ENCODE measurements at regions not wholly inside any gene's neighbourhood (a gene's known extent, or its start where the extent isn't known, plus 50 kb on each side); places are given as distances from the start of the nearest gene placed in this dataset.
"Not testable (repeated sequence)": the region's sequence is repeated elsewhere in the genome, so short reads cannot be mapped to it uniquely, and the experiment has no call there.

DNA sequence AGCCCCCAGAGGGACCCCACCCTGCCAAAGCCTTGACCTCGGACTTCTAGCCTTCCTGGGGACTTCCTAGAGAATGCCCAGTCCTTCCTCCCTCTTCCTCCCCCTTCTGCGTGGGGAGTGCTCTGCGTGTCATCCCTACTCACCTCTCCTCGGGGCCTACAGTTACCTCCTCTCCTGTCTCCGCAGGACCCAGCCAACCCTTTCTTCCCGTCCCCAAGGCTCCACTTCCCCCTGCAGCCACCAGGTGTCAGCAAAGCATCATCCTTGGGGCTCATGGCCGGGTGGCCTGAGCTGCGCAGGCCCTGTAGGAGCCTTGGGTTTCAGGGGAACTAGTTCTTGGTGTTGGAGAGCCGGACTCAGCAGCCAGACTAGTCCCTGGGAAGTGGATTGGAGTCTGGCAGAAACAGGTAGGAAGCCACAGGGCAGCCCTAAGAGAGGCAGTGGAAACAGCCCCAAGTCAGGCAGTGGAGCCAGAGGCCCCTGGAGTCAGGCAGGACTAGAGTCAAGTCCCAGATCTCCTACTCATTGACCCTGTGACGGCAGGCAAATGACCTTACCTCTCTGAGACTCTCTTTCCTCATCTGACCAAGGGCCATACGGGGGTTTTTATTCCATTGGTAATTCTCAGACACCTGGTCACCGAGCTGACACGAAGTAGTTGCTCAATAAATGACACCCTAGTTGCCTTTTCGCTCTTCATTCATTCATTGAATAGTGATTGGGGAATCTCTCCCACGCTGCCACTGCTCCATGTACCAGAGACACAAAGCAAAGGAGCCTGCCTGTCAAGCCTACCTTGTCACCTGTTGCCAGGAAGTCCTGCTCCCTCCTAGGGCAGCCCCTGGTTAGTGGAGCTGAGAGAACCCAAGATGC, 101.8 kb upstream of the GRK3 start:
- peak; percentile 75 for DNase-seq

DNA sequence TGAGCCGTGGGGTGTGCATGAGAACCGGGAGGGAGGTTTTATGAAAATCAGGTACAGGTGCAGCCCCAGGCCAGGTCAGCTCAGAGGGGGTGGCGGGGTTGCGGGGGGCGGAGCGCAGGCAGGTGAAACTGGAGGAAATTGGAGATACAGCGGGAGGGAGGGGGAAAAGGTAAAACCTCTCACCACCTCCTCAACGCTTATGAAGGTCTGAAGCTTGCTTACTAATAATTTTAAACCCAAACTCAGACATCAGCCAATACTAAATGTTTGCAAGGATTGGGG, 101.2 kb upstream of the GRK3 start:
- not testable (repeated sequence) for DNase-seq

DNA sequence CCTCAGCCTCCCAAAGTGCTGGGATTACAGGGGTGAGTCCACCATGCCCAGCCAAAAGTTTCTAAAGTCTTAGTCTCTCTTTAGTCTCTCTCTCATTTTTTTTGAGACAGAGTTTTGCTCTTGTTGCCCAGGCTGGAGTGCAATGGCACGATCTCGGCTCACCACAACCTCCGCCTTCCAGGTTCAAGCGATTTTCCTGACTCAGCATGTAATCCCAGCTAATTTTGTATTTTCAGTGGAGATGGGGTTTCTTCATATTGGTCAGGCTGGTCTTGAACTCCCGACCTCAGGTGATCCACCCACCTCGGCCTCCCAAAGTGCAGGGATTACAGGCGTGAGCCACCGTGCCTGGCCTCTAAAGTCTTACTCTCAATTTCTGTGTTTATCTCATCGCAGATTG, 100.1 kb upstream of the GRK3 start:
- DNase-seq: not testable (repeated sequence)

DNA sequence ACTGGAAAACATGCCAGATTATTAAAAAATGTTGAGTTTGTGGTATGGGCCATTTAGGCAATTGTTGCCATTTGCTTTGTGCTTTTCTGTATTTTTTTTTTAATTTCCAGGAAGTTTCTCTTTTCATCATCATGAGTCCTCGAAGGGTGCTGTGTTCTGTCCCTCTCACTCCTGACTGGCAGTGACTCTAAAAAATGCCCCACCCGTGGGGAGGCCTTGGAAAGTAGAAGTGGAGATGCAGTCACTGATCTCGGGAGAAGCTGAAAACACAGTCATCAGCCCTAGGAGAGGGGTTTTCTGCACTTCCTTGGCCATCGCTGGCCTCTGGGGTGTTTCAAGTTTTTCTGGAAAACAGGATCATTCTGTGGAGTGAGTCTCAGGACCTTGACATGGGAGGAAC, 98.5 kb upstream of the GRK3 start:
- DNase-seq: no peak

DNA sequence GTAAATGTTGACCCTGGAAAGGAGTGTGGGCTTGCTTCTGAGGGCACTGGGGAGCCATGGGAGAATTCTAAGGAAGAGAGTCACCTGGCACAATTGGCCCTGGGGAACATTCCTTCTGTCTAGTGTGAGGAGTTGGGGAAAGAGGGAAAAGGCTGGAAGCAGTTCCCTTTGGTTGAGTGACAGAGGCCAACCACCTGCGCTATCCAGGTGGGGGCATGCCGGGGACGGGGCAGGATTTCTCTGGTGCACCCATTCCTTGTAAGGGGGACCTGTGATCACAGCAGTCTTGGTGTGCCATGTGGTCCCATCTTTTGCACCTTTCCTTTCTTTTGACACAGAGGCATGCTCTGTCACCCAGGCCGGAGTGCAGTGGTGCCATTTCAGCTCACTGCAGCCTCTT, 92.1 kb upstream of the GRK3 start:
- no peak for DNase-seq

DNA sequence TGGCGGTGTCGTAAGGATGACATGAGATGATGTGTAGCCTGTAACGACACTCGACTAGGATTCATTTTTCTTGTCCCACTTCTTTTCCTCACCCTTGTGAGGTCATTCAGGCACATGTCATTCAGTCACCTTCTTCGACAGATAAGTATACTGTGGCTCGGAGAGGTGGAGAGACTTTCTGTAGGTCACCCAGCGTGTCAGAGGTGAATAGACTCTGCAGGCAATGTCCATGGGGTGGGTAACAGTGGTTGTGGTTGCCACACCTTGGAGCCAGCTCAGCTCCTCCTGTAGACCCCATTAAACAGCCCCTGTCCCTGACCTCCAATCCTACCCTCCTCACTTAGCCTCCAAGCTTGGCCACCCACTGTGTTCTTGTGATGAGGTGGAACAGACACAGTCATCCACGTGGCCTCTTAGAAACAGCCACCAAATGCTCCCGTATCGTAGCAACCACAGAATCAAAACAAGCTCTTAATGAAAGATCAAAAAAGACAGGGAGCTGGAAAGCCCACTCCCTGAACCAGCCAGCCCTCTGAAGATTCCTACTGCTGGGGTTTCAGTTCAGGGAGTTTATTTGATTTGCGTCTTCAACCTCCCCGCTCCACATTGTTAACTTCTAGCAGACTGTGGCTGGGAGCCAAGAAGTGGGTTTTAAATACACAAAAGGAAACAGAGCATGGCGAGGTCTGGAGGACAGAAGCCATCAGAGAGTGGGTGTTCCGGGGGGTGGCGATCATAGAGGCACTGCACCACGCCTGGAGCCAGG, 89.0 kb upstream of the GRK3 start:
- DNase-seq: no peak

DNA sequence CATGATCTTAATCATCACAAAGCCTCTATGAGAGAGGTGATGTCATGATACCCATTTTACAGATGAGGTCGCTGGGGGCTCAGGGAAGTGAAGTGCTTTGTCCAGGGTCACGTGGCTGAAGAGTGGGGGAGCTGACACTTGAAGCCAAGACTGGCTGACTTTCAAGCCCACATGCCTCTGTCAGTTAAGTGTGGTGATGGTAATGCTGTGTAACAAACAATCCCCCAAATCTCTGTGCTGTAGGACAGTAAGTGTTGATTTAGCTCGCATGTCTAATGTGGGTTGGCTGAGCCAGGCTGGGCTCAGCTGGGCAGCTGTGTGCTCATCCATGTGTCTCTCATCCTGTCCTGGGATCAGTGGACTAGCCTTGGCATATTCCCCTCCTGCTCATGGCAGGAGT, 87.1 kb upstream of the GRK3 start:
- DNase-seq: no peak

DNA sequence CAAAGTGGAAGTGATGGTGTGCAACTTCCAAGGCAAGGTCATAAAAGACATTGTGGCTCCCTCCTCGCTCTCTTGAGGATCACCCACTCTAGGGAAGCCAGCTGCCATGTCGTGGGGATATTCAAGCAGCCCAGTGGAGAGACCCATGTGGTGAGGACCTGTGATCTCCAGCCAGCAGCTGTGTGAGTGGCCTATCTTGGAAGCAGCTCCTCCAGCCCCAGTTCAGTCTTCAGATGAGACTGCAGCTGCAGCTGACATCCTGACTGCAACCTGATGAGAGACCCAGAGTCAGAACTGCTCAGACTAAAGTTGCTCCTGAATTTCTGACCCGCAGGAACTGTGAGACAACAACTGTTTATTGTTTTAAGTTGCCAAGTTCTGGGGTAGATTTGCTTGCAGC, 86.4 kb upstream of the GRK3 start:
- no peak for DNase-seq

DNA sequence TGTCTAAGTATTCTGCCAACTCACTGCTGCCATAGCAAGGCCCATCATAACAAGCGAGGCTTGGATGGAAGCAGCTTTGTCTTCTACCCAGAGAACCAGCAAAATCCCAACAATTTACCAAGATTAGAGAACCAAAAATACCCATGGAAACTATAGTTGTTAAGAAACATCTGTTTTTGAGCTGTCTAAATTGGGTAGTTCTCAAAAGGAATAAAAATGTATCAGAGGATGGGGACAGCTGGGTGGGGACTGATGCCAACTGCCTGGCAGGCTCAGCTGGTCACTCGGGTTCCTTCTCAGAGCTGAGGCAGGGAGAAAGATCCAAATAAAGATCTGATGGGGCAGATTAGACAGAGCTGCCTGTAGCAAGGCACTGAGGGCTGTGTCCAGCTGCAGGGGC, 85.9 kb upstream of the GRK3 start:
- DNase-seq: no peak

DNA sequence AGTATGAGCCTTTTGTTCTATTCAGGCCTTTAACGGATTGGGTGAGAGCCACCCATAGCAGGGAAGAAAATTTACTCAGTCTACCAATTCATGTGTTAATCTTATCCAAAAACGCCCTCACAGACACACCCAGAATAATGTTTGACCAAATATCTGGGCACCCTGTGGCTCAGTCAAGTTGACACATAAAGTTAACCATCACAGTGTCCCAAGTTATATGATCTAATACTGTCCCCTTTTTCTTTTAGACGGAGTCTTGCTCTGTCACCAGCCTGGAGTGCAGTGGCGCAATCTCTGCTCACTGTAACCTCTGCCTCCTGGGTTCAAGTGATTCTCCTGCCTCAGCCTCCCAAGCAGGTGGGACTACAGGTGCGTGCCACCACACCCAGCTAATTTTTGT, 83.6 kb upstream of the GRK3 start:
- not testable (repeated sequence) for DNase-seq

DNA sequence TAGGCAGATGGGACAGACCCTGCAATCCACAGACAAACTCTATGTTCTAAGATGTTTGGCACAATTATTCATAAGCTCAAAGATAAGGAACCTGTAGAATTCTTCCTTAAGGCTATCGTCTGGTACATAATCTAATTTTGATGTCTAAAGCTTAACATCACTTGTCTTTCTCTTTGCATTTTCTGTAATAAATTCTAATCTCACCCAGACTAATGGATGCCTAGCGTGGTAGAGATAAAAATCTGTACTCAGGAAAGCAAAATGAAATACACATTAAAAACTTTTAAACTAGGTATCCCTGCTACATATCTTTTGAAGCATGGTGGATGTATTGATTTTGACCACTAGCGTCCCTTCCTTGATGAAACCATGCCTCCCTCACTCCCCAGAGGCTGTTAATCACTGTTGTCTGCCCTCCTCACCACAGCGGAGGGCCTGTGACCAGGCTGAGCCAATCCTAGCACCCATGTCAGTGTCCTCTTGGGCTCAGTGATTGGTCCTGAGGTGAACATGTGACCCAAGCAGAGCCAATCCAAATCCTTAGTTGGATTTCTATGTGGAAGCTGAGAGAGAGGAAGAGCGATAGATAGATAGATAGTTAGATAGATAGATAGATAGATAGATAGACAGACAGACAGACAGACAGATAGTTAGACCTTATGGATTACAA, 82.2 kb upstream of the GRK3 start:
- DNase-seq: no peak

DNA sequence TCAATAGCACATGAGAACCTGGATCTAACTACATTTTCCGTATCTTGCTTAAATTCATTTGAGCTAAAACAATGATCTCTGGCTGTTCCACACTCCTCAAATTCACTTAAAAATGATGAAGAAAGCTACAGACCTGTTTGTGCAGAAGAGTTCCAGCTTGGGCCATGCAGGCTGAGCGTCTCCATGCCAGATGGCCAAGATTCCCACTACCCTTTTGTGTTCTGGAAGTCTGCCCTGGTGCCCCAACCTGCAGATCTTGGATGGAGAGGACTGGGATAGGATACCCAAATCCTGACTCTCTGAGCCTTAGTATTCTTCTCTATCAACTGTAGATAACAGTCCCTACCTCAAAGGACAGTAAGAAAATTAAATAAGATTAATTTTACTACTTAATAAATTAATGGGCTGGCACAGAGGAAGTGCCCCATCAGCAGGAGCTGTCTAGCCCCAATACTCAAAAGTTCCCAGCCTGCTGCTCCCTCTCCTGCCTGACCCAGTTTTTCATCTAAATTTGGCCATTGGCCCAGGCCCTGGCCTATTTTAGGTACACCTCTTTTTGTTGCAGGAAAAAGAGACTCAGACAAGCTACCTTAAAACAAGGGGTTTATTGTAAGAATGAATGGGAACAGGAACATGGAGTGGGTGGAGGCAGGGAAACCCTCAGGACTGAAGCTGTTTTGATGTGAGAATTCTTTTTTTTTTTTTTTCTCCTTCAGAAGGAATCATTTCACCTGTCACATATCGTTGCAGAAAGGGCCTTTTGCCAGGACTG, 81.4 kb upstream of the GRK3 start:
- DNase-seq: no peak

DNA sequence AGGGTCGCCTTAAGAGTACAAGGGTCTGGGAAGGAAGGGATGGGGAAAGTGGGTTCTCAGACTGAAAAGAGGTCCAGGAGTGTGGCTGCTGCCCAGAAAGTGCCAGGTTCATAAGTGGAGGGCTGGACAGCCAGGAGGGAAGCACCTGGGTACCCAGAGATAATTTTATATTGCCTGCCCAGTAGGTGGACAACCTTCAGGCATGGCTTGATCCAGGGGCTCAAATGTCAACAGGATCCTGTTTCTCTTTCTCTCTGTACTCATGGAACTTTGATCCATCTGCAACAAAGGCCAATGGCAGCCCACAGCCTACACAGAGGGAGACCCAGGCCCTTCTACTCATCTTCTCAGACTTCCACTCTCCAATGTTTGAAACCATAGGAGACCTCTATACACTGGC, 80.5 kb upstream of the GRK3 start:
- DNase-seq: no peak

DNA sequence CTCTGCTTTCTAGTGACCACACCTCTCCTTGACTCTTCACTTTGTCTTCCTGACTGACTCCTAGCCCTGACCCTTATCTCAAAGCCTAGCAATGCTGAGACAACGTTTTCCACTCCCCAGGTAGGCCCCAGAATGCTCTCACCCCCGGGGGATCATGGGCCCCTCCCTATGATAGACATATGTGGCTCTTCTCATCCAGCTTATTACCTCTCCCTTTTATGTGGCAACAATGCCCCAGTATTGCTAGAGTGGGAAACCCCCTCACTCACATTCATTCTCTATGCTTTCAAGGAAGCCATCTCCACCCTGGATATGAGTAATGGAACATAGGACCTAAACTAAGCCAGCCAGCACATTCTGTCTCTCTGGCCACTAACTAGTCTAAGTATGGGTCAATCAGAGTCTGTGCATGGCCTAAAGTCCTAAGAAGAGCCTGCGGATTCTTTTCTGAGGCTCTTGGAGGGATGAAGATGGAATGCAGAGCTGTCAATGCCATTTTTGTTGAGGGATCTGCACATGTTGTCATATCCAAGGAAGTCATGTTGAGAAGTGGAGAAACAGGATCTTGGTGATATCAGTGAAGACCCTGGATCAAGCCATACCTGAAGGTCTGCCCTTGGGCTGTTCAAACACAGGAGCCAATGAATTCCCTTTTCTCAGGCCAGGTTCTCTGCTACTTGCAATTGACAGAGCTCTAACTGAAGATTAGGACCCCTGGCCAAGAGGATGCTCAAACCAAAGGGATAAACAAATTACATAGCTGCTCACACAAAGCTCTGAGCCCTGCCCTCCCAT, 79.8 kb upstream of the GRK3 start:
- DNase-seq: no peak

DNA sequence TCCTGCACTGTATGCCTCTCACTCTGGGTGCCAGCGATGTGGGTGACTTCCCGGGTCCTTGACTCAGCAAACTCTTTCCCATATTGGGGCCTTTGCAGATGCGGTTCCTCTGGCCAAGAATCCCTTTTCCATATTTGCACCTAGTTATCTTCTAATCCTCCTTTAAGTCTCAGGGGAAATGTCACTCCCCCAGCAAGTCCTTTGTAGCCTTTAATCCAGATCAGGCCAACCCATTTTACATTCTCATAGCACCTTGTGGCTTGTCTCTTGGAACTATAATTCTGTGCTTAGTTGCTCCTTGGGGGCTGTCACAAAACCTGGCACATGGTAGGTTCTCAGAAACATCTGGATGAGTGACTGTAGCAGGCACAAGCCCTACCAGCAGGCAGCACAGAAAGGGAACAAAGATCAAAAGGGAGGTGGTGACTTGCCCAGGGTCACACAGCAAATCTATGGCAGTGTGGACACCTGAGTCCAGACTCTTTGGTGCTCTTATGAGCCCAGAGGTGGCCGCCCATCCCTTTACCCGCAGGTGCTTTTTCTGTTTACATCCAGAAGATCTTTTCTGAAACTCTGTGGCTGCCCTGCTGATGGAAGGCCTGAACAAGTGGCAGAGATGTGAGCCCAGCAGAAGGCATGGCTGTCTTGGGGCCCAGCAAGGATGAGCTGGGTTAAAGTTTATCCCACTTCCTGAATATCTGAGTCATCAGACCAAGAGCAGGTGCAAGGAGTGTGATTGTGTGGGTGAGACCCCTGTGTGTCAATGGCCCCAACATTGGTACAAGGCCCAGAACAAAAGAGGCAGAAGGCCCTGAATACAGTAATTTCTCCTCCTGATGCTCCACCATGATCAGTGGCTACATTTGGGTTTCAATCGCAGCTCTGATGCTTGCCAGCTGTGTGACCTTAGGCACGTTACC, 78.6 kb upstream of the GRK3 start:
- DNase-seq: no peak

DNA sequence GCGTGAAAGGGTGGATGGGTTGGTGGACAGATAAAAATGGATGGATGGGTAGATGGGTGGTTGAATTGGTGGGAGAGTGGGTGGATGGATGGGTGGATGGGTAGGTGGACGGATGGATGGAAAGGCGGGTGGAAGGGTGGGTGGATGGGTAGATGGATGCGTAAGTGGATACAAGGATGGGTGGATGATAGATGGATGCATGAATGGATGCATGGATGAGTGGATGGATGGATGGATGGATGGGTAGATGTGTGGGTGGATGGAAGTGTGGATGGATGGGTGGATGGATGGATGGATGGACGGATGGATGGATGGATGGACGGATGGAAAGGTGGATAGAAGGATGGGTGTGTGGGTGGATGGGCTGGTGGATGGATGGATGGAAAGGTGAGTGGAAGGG, 77.0 kb upstream of the GRK3 start:
- no peak for DNase-seq

DNA sequence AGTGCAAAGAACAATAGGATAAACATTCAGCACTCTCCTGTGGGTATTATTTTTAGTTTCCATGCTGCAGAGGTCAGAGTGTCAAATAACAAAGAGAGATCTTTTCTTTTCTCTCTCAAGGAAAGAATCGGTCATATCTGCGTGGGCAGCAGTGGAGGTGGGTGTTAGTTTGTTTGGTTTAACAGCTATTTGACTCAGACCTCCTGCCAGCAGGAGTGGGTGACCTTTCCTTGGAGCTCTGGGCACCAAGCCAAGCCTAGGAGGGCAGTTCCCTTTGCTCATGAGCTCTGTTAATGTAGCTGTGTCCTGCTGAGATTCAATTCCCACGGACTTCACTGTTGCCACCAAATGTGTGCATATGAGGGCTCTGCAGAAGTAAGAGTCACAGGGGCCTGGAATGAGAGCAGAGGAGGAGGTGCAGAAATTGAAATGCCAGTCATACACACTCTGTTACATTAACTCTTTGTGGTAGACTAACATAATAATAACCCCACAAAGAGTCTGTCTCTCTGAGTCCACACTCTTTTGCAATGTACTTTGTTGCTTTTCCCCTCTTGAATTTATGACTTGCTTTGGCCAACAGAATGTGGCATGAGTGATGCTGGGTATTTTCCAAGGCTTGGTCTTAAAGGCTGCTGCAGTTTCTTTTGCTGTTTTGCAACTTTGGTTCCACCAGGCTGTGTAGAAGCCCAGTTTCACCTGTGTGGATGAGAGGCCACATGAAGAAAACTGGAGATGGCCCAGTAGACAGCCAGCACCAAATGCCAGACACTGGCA, 76.0 kb upstream of the GRK3 start:
- DNase-seq: peak; percentile 54

DNA sequence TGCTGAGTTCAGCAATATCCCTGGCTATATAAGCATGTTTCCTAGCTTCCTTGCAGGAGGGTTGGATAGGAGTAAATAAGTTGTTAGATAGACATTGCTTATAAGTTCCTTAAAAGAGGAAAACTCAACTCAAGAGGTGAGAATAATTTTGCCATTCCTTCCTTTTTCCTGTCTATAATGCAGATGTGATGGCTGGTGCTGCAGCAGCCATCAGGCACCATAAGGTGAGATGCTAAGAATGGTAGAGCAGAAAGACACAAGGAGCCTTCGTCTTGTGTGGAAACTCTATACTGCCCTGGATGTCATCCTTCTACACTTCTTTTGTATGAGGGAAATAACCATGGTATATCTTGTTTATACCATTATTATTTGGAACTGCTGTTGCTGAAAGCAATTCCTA, 74.5 kb upstream of the GRK3 start:
- no peak for DNase-seq

DNA sequence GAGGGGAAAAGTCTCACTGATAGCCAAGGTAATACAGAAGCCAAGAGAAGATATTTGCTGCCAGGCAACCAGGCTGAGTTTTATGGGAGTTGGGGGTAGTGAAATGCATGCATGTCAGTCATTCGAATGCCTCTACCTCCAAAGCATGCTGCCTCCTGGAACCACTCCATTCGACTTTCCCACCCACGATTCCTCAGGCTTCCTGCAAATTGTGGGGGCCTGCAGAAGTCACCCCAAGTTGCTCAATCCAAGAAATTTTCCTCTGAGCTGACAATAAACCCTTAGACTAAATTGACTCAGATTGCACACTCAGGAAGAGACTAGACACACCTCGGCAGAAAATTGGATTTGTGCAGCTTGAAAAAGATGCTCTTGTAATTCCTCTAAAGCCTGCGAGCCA, 73.6 kb upstream of the GRK3 start:
- no peak for DNase-seq

DNA sequence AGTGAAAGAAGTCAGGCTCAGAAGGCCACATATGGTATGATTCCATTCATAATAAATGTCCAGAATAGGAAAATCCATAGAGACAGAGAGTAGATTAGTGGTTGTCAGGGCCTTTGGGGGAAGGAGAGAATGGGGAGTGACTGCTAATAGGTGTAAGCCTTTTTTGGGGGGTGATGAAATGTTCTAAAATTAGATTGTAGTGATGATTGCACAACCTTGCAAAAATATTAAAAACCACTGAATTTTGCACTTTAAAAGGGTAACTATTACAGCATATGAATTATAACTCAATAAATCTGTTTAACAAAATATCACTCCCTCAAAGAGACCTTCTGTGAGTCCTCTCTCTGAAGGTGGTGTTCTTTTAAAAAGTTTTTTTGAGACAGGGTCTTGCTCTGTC, 72.3 kb upstream of the GRK3 start:
- no peak for DNase-seq

Data from activated naive CD4-positive, alpha-beta T cell treated with Interleukin-2 at 50 U/mL for 16 hours (primary cell).